Left lung (tissue), 4 donors: ENCODE measurements at regions not wholly inside any gene's neighbourhood (a gene's known extent, or its start where the extent isn't known, plus 50 kb on each side); places are given as distances from the start of the nearest gene placed in this dataset.

Source experiments
- ATAC-seq: fragments of 200-7000 bp; cut with Tn5 transposase; one replicate; pipeline ENCODE4 v1.9.1; 2020; ENCODE audit warnings: moderate library complexity
- DNase-seq, 4 donors: peaks; one replicate each; pipeline ENCODE4 v3.0.0-alpha.2; 2013 to 2020
- H3K27ac ChIP-seq, 2 donors: fragments of 200-600 bp; sonication (generic) in 1 of 2; one replicate each; pipeline versions ENCODE4 v1.5.0 to v1.8.0; 2020 to 2021
- H3K27me3 ChIP-seq, 2 donors: fragments of 200-600 bp; sonication (generic) in 1 of 2; one replicate each; pipeline versions ENCODE4 v1.5.0 to v1.8.0; 2020 to 2021
- H3K36me3 ChIP-seq, 2 donors: fragments of 200-600 bp; sonication (generic) in 1 of 2; one replicate each; pipeline versions ENCODE4 v1.5.0 to v1.8.0; 2020 to 2021
- H3K4me1 ChIP-seq, 2 donors: fragments of 200-600 bp; one replicate each; pipeline ENCODE4 v1.8.0; 2021
- H3K4me3 ChIP-seq, 2 donors: fragments of 200-600 bp; sonication (generic) in 1 of 2; one replicate each; pipeline versions ENCODE4 v1.5.0 to v1.8.0; 2020 to 2021; ENCODE audit warnings: mild to moderate bottlenecking in 1 of 2
- H3K9me3 ChIP-seq, 2 donors: fragments of 200-600 bp; sonication (generic) in 1 of 2; one replicate each; pipeline versions ENCODE4 v1.5.0 to v1.8.0; 2020 to 2021
- CTCF ChIP-seq, 2 donors: fragments of 200-600 bp; sonication (generic) in 1 of 2; IDR thresholded peaks; one replicate each; pipeline versions ENCODE4 v1.5.0 to v1.8.0; 2021; ENCODE audit warnings: antibody characterized with exemption in 2 of 2
- intact Hi-C, 2 donors: fragments of 100-400 bp; cut with DNase I; formaldehyde crosslinking; loops; one replicate each; pipeline versions ENCODE4 v1.11.2 to v1.14.2; 2022
- donor health status: DM: no; HTN: yes; CAD: no.
- donor health status: DM: no; HTN: no; CAD: no.

GRCh38 chr1:112285746-112286145 lies 110.3 kb upstream of the CTTNBP2NL start:
- no peak overlapping the region for H3K4me3 ChIP-seq
- no peak overlapping the region for H3K27ac ChIP-seq
- intact Hi-C loops, result no loop called here
- no peaks in the 10 kb centered on the region for H3K9me3 ChIP-seq
- H3K27me3 ChIP-seq, result no peaks in the 10 kb centered on the region
- no peaks in the 10 kb centered on the region for H3K36me3 ChIP-seq
- no peak for TF ChIP-seq CTCF (IDR thresholded peaks at IDR 0.05)
- no peak for ATAC-seq
- H3K4me1 ChIP-seq, result no peaks in the 10 kb centered on the region
- DNase-seq, result no peak

GRCh38 chr1:112296908-112297307 lies 99.1 kb upstream of the CTTNBP2NL start:
- Histone ChIP-seq H3K27me3 (no peaks in the 10 kb centered on the region), H3K27ac (no peak overlapping the region), H3K4me1 (no peaks in the 10 kb centered on the region), H3K36me3 (no peaks in the 10 kb centered on the region), H3K4me3 (no peak overlapping the region), H3K9me3 (no peaks in the 10 kb centered on the region)
- TF ChIP-seq CTCF (IDR thresholded peaks at IDR 0.05), result no peak
- ATAC-seq, result peak; percentile 95
- intact Hi-C loops, result no loop called here
- DNase-seq, result peak in 2 of 4 donors; percentile 44 to 68

- DNase-seq (no peak), ATAC-seq (peak; percentile 29)
- Histone ChIP-seq H3K4me3 (no peak overlapping the region), H3K4me1 (no peaks in the 10 kb centered on the region), H3K27ac (no peak overlapping the region), H3K9me3 (no peaks in the 10 kb centered on the region), H3K36me3 (no peaks in the 10 kb centered on the region), H3K27me3 (no peaks in the 10 kb centered on the region)
- no peak for TF ChIP-seq CTCF (IDR thresholded peaks at IDR 0.05)
- intact Hi-C loops, result no loop called here
Measured at GRCh38 chr1:112297536-112297935, 98.5 kb upstream of the CTTNBP2NL start.

- intact Hi-C loops, result no loop called here
- TF ChIP-seq CTCF (IDR thresholded peaks at IDR 0.05), result peak; percentile 53 to 54
- DNase-seq, result peak in 2 of 4 donors; percentile 42 to 54
- H3K36me3 ChIP-seq, result no peaks in the 10 kb centered on the region
- H3K9me3 ChIP-seq, result no peaks in the 10 kb centered on the region
- H3K27me3 ChIP-seq, result no peaks in the 10 kb centered on the region
- no peaks in the 10 kb centered on the region for H3K4me1 ChIP-seq
- ATAC-seq, result peak; percentile 84
- H3K27ac ChIP-seq, result no peak overlapping the region
- H3K4me3 ChIP-seq, result no peak overlapping the region
Measured at GRCh38 chr1:112298558-112298957, 97.5 kb upstream of the CTTNBP2NL start.

GRCh38 chr1:112304126-112304525 lies 91.9 kb upstream of the CTTNBP2NL start:
- DNase-seq (peak in 1 of 4 donors; percentile 34), ATAC-seq (no peak)
- H3K9me3 ChIP-seq, result no peaks in the 10 kb centered on the region
- H3K4me1 ChIP-seq, result no peaks in the 10 kb centered on the region
- H3K27ac ChIP-seq, result no peak overlapping the region
- intact Hi-C loops, result no loop called here
- H3K36me3 ChIP-seq, result no peaks in the 10 kb centered on the region
- no peak for TF ChIP-seq CTCF (IDR thresholded peaks at IDR 0.05)
- H3K27me3 ChIP-seq, result no peaks in the 10 kb centered on the region
- H3K4me3 ChIP-seq, result no peak overlapping the region
